Panc1 (cell line): ENCODE measurements at regions not wholly inside any gene's neighbourhood (a gene's known extent, or its start where the extent isn't known, plus 50 kb on each side); places are given as distances from the start of the nearest gene placed in this dataset.

Source experiments
- ATAC-seq: fragments of 200-7000 bp; cut with Tn5 transposase; 2 replicates; pipeline ENCODE4 v1.9.1; 2020; ENCODE audit warnings: mild to moderate bottlenecking, moderate library complexity
- BruUV-seq: library from RNA; stranded (reverse); fragments of 400-500 nt; replicated peaks from 2 replicates; lab custom pipeline; 2021; lab: Mats Ljungman, UMichigan
- CTCF ChIA-PET: fragments of 300-600 bp; sonication (Branson Sonifier 250); formaldehyde crosslinking; loops from one replicate; lab custom pipeline; 2022; ENCODE audit warnings: antibody characterized with exemption; lab: Charles Lee
- POLR2A ChIA-PET: fragments of 300-600 bp; sonication (Branson Sonifier 250); formaldehyde crosslinking; loops from one replicate; lab custom pipeline; 2022; ENCODE audit warnings: antibody characterized with exemption; lab: Charles Lee
- DNase-seq: peaks from one replicate; pipeline ENCODE4 v3.0.0-alpha.2; 2010; ENCODE audit warnings: low read depth, low spot score
- H3K27ac ChIP-seq: 2 replicates; pipeline ENCODE4 v1.5.1; 2011; ENCODE audit warnings: mild to moderate bottlenecking, low read length, inconsistent platforms
- H3K27me3 ChIP-seq: fragments of 200-500 bp; sonication (Bioruptor generic); 2 replicates; pipeline ENCODE4 v1.6.0; 2014; ENCODE audit warnings: low read length, inconsistent platforms; ENCODE audit not compliant: control insufficient read depth, insufficient read depth
- H3K36me3 ChIP-seq: fragments of 200-500 bp; sonication (Bioruptor generic); 2 replicates; pipeline ENCODE4 v1.5.1; 2014; ENCODE audit warnings: inconsistent platforms, mild to moderate bottlenecking, low read length, moderate library complexity; ENCODE audit not compliant: control insufficient read depth, insufficient read depth
- H3K4me1 ChIP-seq: 2 replicates; pipeline ENCODE4 v1.5.1; 2011; ENCODE audit warnings: inconsistent platforms, mild to moderate bottlenecking, low read length, moderate library complexity; ENCODE audit not compliant: control insufficient read depth, insufficient read depth
- H3K4me3 ChIP-seq, 2 experiments: 2 replicates each; pipeline ENCODE4 v1.5.1; 2011 to 2012; ENCODE audit warnings: low read depth in 2 of 2, low read length in 2 of 2, mild to moderate bottlenecking in 2 of 2, inconsistent platforms in 1 of 2, moderate library complexity in 1 of 2
- H3K9me3 ChIP-seq: fragments of 200-500 bp; sonication (Bioruptor generic); 2 replicates; pipeline ENCODE4 v1.5.1; 2014; ENCODE audit warnings: low read depth, mild to moderate bottlenecking, inconsistent platforms, low read length, moderate library complexity; ENCODE audit not compliant: control insufficient read depth, insufficient read depth
- CTCF ChIP-seq: fragments of 450-650 bp; IDR thresholded peaks from 2 replicates; pipeline ENCODE4 v1.5.1; 2017; ENCODE audit warnings: mild to moderate bottlenecking
- POLR2AphosphoS5 ChIP-seq: IDR thresholded peaks from 2 replicates; pipeline ENCODE4 v1.6.1; 2012; ENCODE audit warnings: mild to moderate bottlenecking, low read depth, low read length, moderate library complexity
- REST ChIP-seq, 2 experiments: IDR thresholded peaks; 2 replicates each; pipeline ENCODE4 v1.6.1; 2011 to 2012; ENCODE audit warnings: low read depth in 2 of 2, control low read depth in 1 of 2, low read length in 1 of 2, mild to moderate bottlenecking in 1 of 2, moderate library complexity in 1 of 2; ENCODE audit not compliant: insufficient read depth in 1 of 2
- SIN3A ChIP-seq: IDR thresholded peaks from 2 replicates; pipeline ENCODE4 v1.6.1; 2012; ENCODE audit warnings: low read depth, mild to moderate bottlenecking, low read length, moderate library complexity, borderline replicate concordance; ENCODE audit not compliant: insufficient read depth
- TCF7L2 ChIP-seq: IDR thresholded peaks from 2 replicates; pipeline ENCODE4 v1.6.1; 2011; ENCODE audit warnings: mild to moderate bottlenecking, low read depth, low read length, inconsistent platforms
- in situ Hi-C: cut with HindIII; loops from 2 replicates; pipeline ENCODE4 v1.10.0; 2016; ENCODE audit warnings: low sequenced_read_pairs, low pct_unique_long_range_greater_than_20kb
- intact Hi-C: fragments of 100-400 bp; cut with micrococcal nuclease; formaldehyde crosslinking; loops from one replicate; pipeline ENCODE4 v1.10.0; 2022; ENCODE audit not compliant: unreplicated experiment

- no peaks in the 10 kb centered on the region for H3K4me1 ChIP-seq
- H3K4me3 ChIP-seq, result no peak overlapping the region
- ChIA-PET CTCF (no interaction called here), POLR2A (no interaction called here)
- H3K36me3 ChIP-seq, result no peaks in the 10 kb centered on the region
- in situ Hi-C loops, result no loop called here
- DNase-seq, result no peak
- H3K9me3 ChIP-seq, result no peaks in the 10 kb centered on the region
- H3K27ac ChIP-seq, result no peak overlapping the region
- intact Hi-C loops, result no loop called here
- no peak for ATAC-seq
- TF ChIP-seq REST (IDR thresholded peaks at IDR 0.05; ENCODE audit: insufficient read depth in 1 of 2, low read depth in 2 of 2, low read length in 1 of 2) (no peak), TCF7L2 (no peak), CTCF (no peak), POLR2AphosphoS5 (no peak), SIN3A (no peak)
- H3K27me3 ChIP-seq, result no peaks in the 10 kb centered on the region
- BruUV-seq, result no TSS peak
Observed at GRCh38 chr12:88406905-88407304, 173.4 kb downstream of the KITLG start.

- no peak overlapping the region for H3K27ac ChIP-seq
- no peaks in the 10 kb centered on the region for H3K27me3 ChIP-seq
- ChIA-PET POLR2A (no interaction called here), CTCF (no interaction called here)
- H3K4me1 ChIP-seq, result no peaks in the 10 kb centered on the region
- TF ChIP-seq CTCF (no peak), TCF7L2 (no peak), SIN3A (no peak), REST (IDR thresholded peaks at IDR 0.05; ENCODE audit: insufficient read depth in 1 of 2, low read depth in 2 of 2, low read length in 1 of 2) (no peak), POLR2AphosphoS5 (no peak)
- H3K4me3 ChIP-seq, result no peak overlapping the region
- intact Hi-C loops, result no loop called here
- no peaks in the 10 kb centered on the region for H3K36me3 ChIP-seq
- no peak for DNase-seq
- no TSS peak for BruUV-seq
- no peak for ATAC-seq
- in situ Hi-C loops, result no loop called here
- H3K9me3 ChIP-seq, result no peaks in the 10 kb centered on the region
Observed at GRCh38 chr12:88408823-88409222, 171.4 kb downstream of the KITLG start.
